ENCODE measurements at regions not wholly inside any gene's neighbourhood (a gene's known extent, or its start where the extent isn't known, plus 50 kb on each side); places are given as distances from the start of the nearest gene placed in this dataset.

DNA sequence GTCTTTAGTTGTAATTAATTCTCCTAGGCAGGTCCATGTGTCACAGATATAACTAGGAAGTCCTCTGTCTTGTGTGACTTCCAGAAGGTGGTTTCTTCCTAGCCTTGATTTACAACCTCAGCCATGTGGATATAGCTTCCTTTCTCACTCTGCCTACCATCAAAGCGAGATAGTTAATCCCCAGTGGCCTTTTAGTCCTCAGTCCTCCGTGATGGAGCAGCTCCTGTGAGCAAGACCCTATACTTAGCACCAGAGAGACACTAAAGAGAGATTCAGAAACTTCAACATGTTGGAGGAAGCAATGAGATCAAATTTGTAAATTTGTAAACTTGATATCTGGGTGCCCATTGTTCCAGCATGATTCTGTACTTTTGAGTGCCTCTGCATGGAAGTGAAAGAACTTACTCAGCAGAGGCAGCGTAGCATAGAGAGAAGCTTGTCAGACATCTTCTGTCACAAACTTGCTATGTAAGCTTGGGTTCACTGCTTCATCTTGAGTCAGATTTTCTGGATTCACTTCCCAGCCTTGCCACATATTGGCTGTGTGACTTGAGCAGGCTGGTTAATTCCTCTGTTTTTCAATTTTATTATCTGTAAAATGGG is 170.2 kb upstream of the NR3C1 start:
- no CpG with 5 or more reads among the region's 3 CpGs for WGBS (ENCODE audit: extremely low coverage, insufficient read length, low lambda C conversion rate)
- Mint-ChIP-seq H3K4me3 (no peak overlapping the region), H3K27me3 (ENCODE audit: low read depth) (no peaks in the 10 kb centered on the region), H3K36me3 (ENCODE audit: insufficient read depth in 1 of 3, low read depth in 3 of 3) (no peaks in the 10 kb centered on the region; a peak in 1 of 7 replicates), H3K27ac (no peak overlapping the region), H3K4me1 (peaks cover 0 to 4% of the 10 kb centered on the region in 2 experiments; a peak in 1 of 4 replicates), H3K9me3 (no peaks in the 10 kb centered on the region)
- Histone ChIP-seq H2AFZ (ENCODE audit: low read length) (no peak overlapping the region), H3K4me2 (ENCODE audit: insufficient read depth, insufficient read length, low read length) (no peak overlapping the region), H4K8ac (replicated peaks; ENCODE audit: insufficient read length, low read depth, low read length) (no peak overlapping the region), H2AK5ac (ENCODE audit: insufficient read length, low read length) (no peak overlapping the region), H3T11ph (ENCODE audit: low read length) (no peak overlapping the region), H2BK5ac (ENCODE audit: insufficient read length, low read length) (no peak overlapping the region), H2BK20ac (ENCODE audit: low read depth, low read length, poor library complexity, severe bottlenecking) (no peak overlapping the region), H2BK120ac (ENCODE audit: low read depth, low read length, poor library complexity, severe bottlenecking) (no peak overlapping the region), H3K9ac (ENCODE audit: extremely low read depth, insufficient read length, low read length) (no peak overlapping the region), H3K23me2 (ENCODE audit: insufficient read length, low read depth, low read length, poor library complexity, severe bottlenecking) (no peaks in the 10 kb centered on the region), H3K4ac (ENCODE audit: low read depth, low read length) (no peak overlapping the region), H3K14ac (ENCODE audit: insufficient read depth, low read length) (no peak overlapping the region), H4K5ac (ENCODE audit: insufficient read length, low read depth, low read length) (no peak overlapping the region), H3K56ac (ENCODE audit: insufficient read length, low read depth, low read length) (no peak overlapping the region), H3K27ac (ENCODE audit: insufficient read length, low read depth, low read length) (no peak overlapping the region), H4K20me1 (ENCODE audit: control insufficient read depth, insufficient read depth, insufficient read length) (peaks cover 2% of the 10 kb centered on the region), H2BK15ac (ENCODE audit: low read depth, low read length) (no peak overlapping the region), H4K91ac (ENCODE audit: insufficient read length, low read depth, low read length) (no peak overlapping the region), H3K18ac (ENCODE audit: insufficient read length, low read depth, low read length) (no peak overlapping the region), H2BK12ac (ENCODE audit: insufficient read length, low read depth, low read length) (no peak overlapping the region), H3K79me1 (ENCODE audit: insufficient read depth, low read depth, low read length, poor library complexity, severe bottlenecking) (no peaks in the 10 kb centered on the region), H3K79me2 (ENCODE audit: insufficient read depth, low read length) (no peaks in the 10 kb centered on the region), H3K9me3 (ENCODE audit: control insufficient read depth, low read depth, low read length) (no peaks in the 10 kb centered on the region), H3K4me1 (ENCODE audit: insufficient read depth, low read length) (no peaks in the 10 kb centered on the region), H3K27me3 (ENCODE audit: insufficient read depth, low read length) (no peaks in the 10 kb centered on the region), H3K23ac (ENCODE audit: insufficient read length, low read depth, low read length) (no peak overlapping the region)
- DNase-seq: no peak
- TF ChIP-seq, protein P1, sequence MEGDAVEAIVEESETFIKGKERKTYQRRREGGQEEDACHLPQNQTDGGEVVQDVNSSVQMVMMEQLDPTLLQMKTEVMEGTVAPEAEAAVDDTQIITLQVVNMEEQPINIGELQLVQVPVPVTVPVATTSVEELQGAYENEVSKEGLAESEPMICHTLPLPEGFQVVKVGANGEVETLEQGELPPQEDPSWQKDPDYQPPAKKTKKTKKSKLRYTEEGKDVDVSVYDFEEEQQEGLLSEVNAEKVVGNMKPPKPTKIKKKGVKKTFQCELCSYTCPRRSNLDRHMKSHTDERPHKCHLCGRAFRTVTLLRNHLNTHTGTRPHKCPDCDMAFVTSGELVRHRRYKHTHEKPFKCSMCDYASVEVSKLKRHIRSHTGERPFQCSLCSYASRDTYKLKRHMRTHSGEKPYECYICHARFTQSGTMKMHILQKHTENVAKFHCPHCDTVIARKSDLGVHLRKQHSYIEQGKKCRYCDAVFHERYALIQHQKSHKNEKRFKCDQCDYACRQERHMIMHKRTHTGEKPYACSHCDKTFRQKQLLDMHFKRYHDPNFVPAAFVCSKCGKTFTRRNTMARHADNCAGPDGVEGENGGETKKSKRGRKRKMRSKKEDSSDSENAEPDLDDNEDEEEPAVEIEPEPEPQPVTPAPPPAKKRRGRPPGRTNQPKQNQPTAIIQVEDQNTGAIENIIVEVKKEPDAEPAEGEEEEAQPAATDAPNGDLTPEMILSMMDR (conservative IDR thresholded peaks at IDR 0.05): no peak

Data from H9 (cell line).